OCI-LY3 (cell line): ENCODE measurements at regions not wholly inside any gene's neighbourhood (a gene's known extent, or its start where the extent isn't known, plus 50 kb on each side); places are given as distances from the start of the nearest gene placed in this dataset.

Experiments
- CTCF ChIP-seq: fragments of 200-600, 300-600 bp; sonication (generic); IDR thresholded peaks from 2 replicates; pipeline ENCODE4 v1.5.1; 2014; ENCODE audit warnings: antibody characterized with exemption, low read length, low read depth
- EZH2phosphoT487 ChIP-seq: fragments of 200-600 bp; shearing (Covaris generic); IDR thresholded peaks from 2 replicates; pipeline ENCODE4 v1.6.1; 2018; ENCODE audit warnings: antibody characterized with exemption, mixed run types, low read depth

GRCh38 chr19:29143183-29143582 is 69.8 kb downstream of the UQCRFS1 start:
- no peak for TF ChIP-seq CTCF
- no peak for TF ChIP-seq EZH2phosphoT487
